WTC11 (cell line): ENCODE measurements at regions not wholly inside any gene's neighbourhood (a gene's known extent, or its start where the extent isn't known, plus 50 kb on each side); places are given as distances from the start of the nearest gene placed in this dataset.

Source experiments
- ATAC-seq: fragments of 200-7000 bp; cut with Tn5 transposase; 2 replicates; pipeline ENCODE4 v1.10.0; 2021; ENCODE audit warnings: mild to moderate bottlenecking, moderate library complexity
- CTCF ChIA-PET: fragments of 300-600 bp; sonication (Branson Sonifier 250); formaldehyde crosslinking; loops from one replicate; lab custom pipeline; 2021; ENCODE audit warnings: antibody characterized with exemption; lab: Charles Lee
- POLR2A ChIA-PET: fragments of 350-600 bp; sonication (Branson Sonifier 250); formaldehyde crosslinking; loops from one replicate; lab custom pipeline; 2021; ENCODE audit warnings: antibody characterized with exemption; lab: Charles Lee
- DNase-seq: peaks from one replicate; pipeline ENCODE4 v3.0.0; 2021; ENCODE audit warnings: low spot score
- H3K27ac Mint-ChIP-seq: 2 replicates; pipeline ENCODE4 v1.8.0; 2021; ENCODE audit warnings: mixed read lengths
- H3K27me3 Mint-ChIP-seq: 2 replicates; pipeline ENCODE4 v1.8.0; 2021; ENCODE audit warnings: low read depth, mild to moderate bottlenecking, moderate library complexity, mixed read lengths
- H3K36me3 Mint-ChIP-seq: 2 replicates; pipeline ENCODE4 v1.8.0; 2021; ENCODE audit warnings: mixed read lengths
- H3K4me1 Mint-ChIP-seq: 2 replicates; pipeline ENCODE4 v1.8.0; 2022; ENCODE audit warnings: mixed read lengths
- H3K4me3 Mint-ChIP-seq: 2 replicates; pipeline ENCODE4 v1.8.0; 2021; ENCODE audit warnings: mild to moderate bottlenecking, moderate library complexity, mixed read lengths
- H3K9me3 Mint-ChIP-seq: 2 replicates; pipeline ENCODE4 v1.8.0; 2021; ENCODE audit warnings: mixed read lengths
- CREB1 ChIP-seq: sonication (generic); formaldehyde crosslinking; IDR thresholded peaks from 2 replicates; pipeline ENCODE4 v1.8.0; 2023; ENCODE audit warnings: mild to moderate bottlenecking, missing genetic modification reagents
- GRHL2 ChIP-seq: fragments of 250-450 bp; sonication (Bioruptor Pico); IDR thresholded peaks from 2 replicates; pipeline ENCODE4 v1.8.0; 2022; ENCODE audit warnings: mild to moderate bottlenecking, moderate library complexity; ENCODE audit not compliant: insufficient replicate concordance, severe bottlenecking
- MYBL2 ChIP-seq: sonication (generic); formaldehyde crosslinking; IDR thresholded peaks from 2 replicates; pipeline ENCODE4 v1.8.1; 2023; ENCODE audit warnings: mild to moderate bottlenecking, moderate library complexity, missing genetic modification reagents
- NR1H2 ChIP-seq: sonication (generic); formaldehyde crosslinking; IDR thresholded peaks from 2 replicates; pipeline ENCODE4 v1.9.0; 2021; ENCODE audit warnings: mild to moderate bottlenecking, moderate library complexity, missing genetic modification reagents
- OVOL2 ChIP-seq: fragments of 250-450 bp; sonication (Bioruptor Pico); IDR thresholded peaks from 2 replicates; pipeline ENCODE4 v1.9.0; 2021; ENCODE audit warnings: mild to moderate bottlenecking, borderline replicate concordance
- TEAD1 ChIP-seq: sonication (generic); formaldehyde crosslinking; IDR thresholded peaks from 2 replicates; pipeline ENCODE4 v1.8.0; 2022; ENCODE audit warnings: mild to moderate bottlenecking, missing genetic modification reagents
- TEAD4 ChIP-seq: sonication (generic); formaldehyde crosslinking; IDR thresholded peaks from 2 replicates; pipeline ENCODE4 v1.8.0; 2022; ENCODE audit warnings: mild to moderate bottlenecking, missing genetic modification reagents
- ZNF121 ChIP-seq: sonication (generic); formaldehyde crosslinking; IDR thresholded peaks from 2 replicates; pipeline ENCODE4 v1.8.0; 2023; ENCODE audit warnings: missing genetic modification reagents
- ZNF138 ChIP-seq: sonication (generic); formaldehyde crosslinking; conservative IDR thresholded peaks from 2 replicates; pipeline ENCODE4 v1.8.1; 2022; ENCODE audit warnings: mild to moderate bottlenecking, moderate library complexity, missing genetic modification reagents
- ZNF671 ChIP-seq: fragments of 250-450 bp; sonication (Bioruptor Pico); IDR thresholded peaks from 2 replicates; pipeline ENCODE4 v1.8.0; 2021; ENCODE audit warnings: mild to moderate bottlenecking

DNA sequence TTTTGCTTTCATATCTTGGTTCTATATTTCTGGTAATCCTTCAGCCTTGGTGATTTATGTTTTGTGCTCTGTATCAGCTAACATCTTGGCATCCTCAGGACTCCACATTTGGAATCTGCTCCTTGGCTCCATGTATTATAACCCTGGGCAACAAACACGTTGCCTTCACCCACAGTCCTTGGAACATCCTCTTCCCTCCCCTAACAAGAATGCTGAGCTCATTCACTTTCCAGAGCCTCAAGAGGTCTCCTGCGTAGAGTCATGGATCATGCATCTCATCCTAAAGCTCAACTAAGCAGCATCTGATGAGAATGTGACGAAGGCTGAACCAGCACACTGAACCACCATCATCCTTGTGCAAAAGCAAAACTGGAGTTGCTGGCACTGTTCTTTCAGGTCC lies 60.5 kb upstream of the C1GALT1C1 start (continued):
- TF ChIP-seq MYBL2 (no peak), ZNF671 (no peak), GRHL2 (CRISPR knock-in tag) (no peak)

- H3K4me1 Mint-ChIP-seq, result no peaks in the 10 kb centered on the region
- no peak for DNase-seq
- H3K27ac Mint-ChIP-seq, result no peak overlapping the region
- H3K9me3 Mint-ChIP-seq, result peaks cover 8% of the 10 kb centered on the region
- no peak for TF ChIP-seq ZNF121
- no peak for TF ChIP-seq TEAD1
- no peak for TF ChIP-seq ZNF138 (CRISPR knock-in tag)
- TF ChIP-seq NR1H2 (CRISPR knock-in tag), result no peak
- TF ChIP-seq CREB1 (CRISPR knock-in tag), result no peak
- TF ChIP-seq OVOL2, result no peak
- TF ChIP-seq TEAD4, result no peak
- H3K4me3 Mint-ChIP-seq, result no peak overlapping the region
- ChIA-PET CTCF (no interaction called here), POLR2A (no interaction called here)
- peaks cover 4% of the 10 kb centered on the region; the same call in 1 of the 2 replicates for H3K36me3 Mint-ChIP-seq
- no peak for ATAC-seq
- no peaks in the 10 kb centered on the region; the same call in 1 of the 2 replicates for H3K27me3 Mint-ChIP-seq
These were observed 50.2 kb upstream of the C1GALT1C1 start for GRCh38 chrX:120680090-120680489.
